Psoas muscle (tissue), 7 donors: ENCODE measurements at regions not wholly inside any gene's neighbourhood (a gene's known extent, or its start where the extent isn't known, plus 50 kb on each side); places are given as distances from the start of the nearest gene placed in this dataset.

ENCODE experiments used
- ATAC-seq, 4 donors: fragments of 200-7000 bp; cut with Tn5 transposase; one replicate each; pipeline ENCODE4 v1.9.1; 2020; ENCODE audit warnings: moderate library complexity in 3 of 4, mild to moderate bottlenecking in 2 of 4
- DNase-seq, 2 donors: peaks; one replicate each; pipeline ENCODE4 v3.0.0-alpha.2; 2020
- H3K27ac ChIP-seq: fragments of 200-600 bp; one replicate; pipeline ENCODE4 v1.8.0; 2022
- H3K27me3 ChIP-seq, 3 donors: fragments of 200-600 bp in 1 of 3; one replicate each; pipeline versions ENCODE4 v1.6.1 to v1.8.0; 2013 to 2022; ENCODE audit warnings: low read length in 2 of 3, mild to moderate bottlenecking in 2 of 3, moderate library complexity in 1 of 3; ENCODE audit not compliant: insufficient read depth in 3 of 3
- H3K36me3 ChIP-seq, 2 donors: fragments of 200-600 bp in 1 of 2; one replicate each; pipeline versions ENCODE4 v1.6.1 to v1.8.0; 2013 to 2022; ENCODE audit warnings: low read depth in 1 of 2, mild to moderate bottlenecking in 1 of 2, moderate library complexity in 1 of 2; ENCODE audit not compliant: insufficient read depth in 1 of 2
- H3K4me1 ChIP-seq: fragments of 200-600 bp; one replicate; pipeline ENCODE4 v1.8.0; 2022
- H3K4me3 ChIP-seq: fragments of 200-600 bp; one replicate; pipeline ENCODE4 v1.8.0; 2022; ENCODE audit warnings: mild to moderate bottlenecking
- H3K9me3 ChIP-seq: fragments of 200-600 bp; one replicate; pipeline ENCODE4 v1.8.0; 2022
- CTCF ChIP-seq: fragments of 200-600 bp; IDR thresholded peaks from one replicate; pipeline ENCODE4 v1.8.0; 2022; ENCODE audit warnings: antibody characterized with exemption
- WGBS, 3 donors: extraction: QIAGEN DNeasy Blood & Tissue Kit; methylation state at CpG; one replicate each; pipeline versions ENCODE4 v1.1.6 to v1.1.7; 2013; 5-methylcytosine and 5-hydroxymethylcytosine counted together
- intact Hi-C, 2 donors: fragments of 100-400 bp; cut with DNase I; formaldehyde crosslinking; loops; one replicate each; pipeline versions ENCODE4 v1.11.0 to v1.14.2; 2022
- donor health status: healthy with polysubstance abuse.
- donor health status: DM: no; HTN: no; CAD: no; lungs with moderate emphysema.
- donor health status: Bipolar disorder and iron deficiency.
- donor health status: healthy.
- donor health status: DM: yes; HTN: yes; CAD: no.
- donor health status: DM: no; HTN: no; CAD: no.
- donor health status: DM: yes; HTN: yes; CAD: no.

GRCh38 chr9:115422932-115423440 lies 305.0 kb upstream of the TNC start:
- Histone ChIP-seq H3K9me3 (peaks cover 9% of the 10 kb centered on the region), H3K27me3 (no peaks in the 10 kb centered on the region), H3K36me3 (no peaks in the 10 kb centered on the region), H3K27ac (no peak overlapping the region), H3K4me3 (no peak overlapping the region), H3K4me1 (no peaks in the 10 kb centered on the region)
- DNase-seq: no peak
- no peak for ATAC-seq
- intact Hi-C loops: no loop called here
- 85 to 90% (median 87%) methylated on average over 6 of the region's 6 CpGs for WGBS, 3 donors
- no peak for TF ChIP-seq CTCF

- WGBS, 3 donors: 76 to 95% (median 91%) methylated on average over 3 of the region's 3 CpGs
- Histone ChIP-seq H3K27ac (no peak overlapping the region), H3K9me3 (peaks cover 9% of the 10 kb centered on the region), H3K27me3 (no peaks in the 10 kb centered on the region), H3K4me1 (no peaks in the 10 kb centered on the region), H3K4me3 (no peak overlapping the region), H3K36me3 (no peaks in the 10 kb centered on the region)
- DNase-seq: no peak
- TF ChIP-seq CTCF: no peak
- intact Hi-C loops: no loop called here
- no peak for ATAC-seq
These were observed 305.7 kb upstream of the TNC start for GRCh38 chr9:115423646-115424045.

- no peak for TF ChIP-seq CTCF
- Histone ChIP-seq H3K4me1 (no peaks in the 10 kb centered on the region), H3K27ac (no peak overlapping the region), H3K36me3 (no peaks in the 10 kb centered on the region), H3K27me3 (no peaks in the 10 kb centered on the region), H3K4me3 (no peak overlapping the region), H3K9me3 (peaks cover 5% of the 10 kb centered on the region)
- intact Hi-C loops: no loop called here
- DNase-seq (no peak), ATAC-seq (no peak)
These were observed 307.6 kb upstream of the TNC start for GRCh38 chr9:115425601-115426000.

GRCh38 chr9:115437418-115437817 lies 319.5 kb upstream of the TNC start:
- DNase-seq: no peak
- Histone ChIP-seq H3K4me1 (no peaks in the 10 kb centered on the region), H3K36me3 (no peaks in the 10 kb centered on the region), H3K4me3 (no peak overlapping the region), H3K27ac (no peak overlapping the region), H3K27me3 (no peaks in the 10 kb centered on the region), H3K9me3 (no peaks in the 10 kb centered on the region)
- intact Hi-C loops: no loop called here
- WGBS, 3 donors: 79 to 82% (median 80%) methylated on average over 2 of the region's 2 CpGs
- no peak for TF ChIP-seq CTCF
- no peak for ATAC-seq

- H3K27me3 ChIP-seq: no peaks in the 10 kb centered on the region
- intact Hi-C loops: no loop called here
- H3K27ac ChIP-seq: no peak overlapping the region
- TF ChIP-seq CTCF: no peak
- no peak overlapping the region for H3K4me3 ChIP-seq
- WGBS, 3 donors: 71 to 79% (median 72%) methylated on average over 6 of the region's 6 CpGs
- ATAC-seq (no peak), DNase-seq (no peak)
- H3K36me3 ChIP-seq: no peaks in the 10 kb centered on the region
- no peaks in the 10 kb centered on the region for H3K4me1 ChIP-seq
- no peaks in the 10 kb centered on the region for H3K9me3 ChIP-seq
These were observed 321.7 kb upstream of the TNC start for GRCh38 chr9:115439641-115440040.
